ENCODE measurements at regions not wholly inside any gene's neighbourhood (a gene's known extent, or its start where the extent isn't known, plus 50 kb on each side); places are given as distances from the start of the nearest gene placed in this dataset.
"Not testable (repeated sequence)": the region's sequence is repeated elsewhere in the genome, so short reads cannot be mapped to it uniquely, and the experiment has no call there.

- no peak for FAIRE-seq
- Histone ChIP-seq H3K9ac (ENCODE audit: low read length in 3 of 3) (no peak overlapping the region), H3K27me3 (ENCODE audit: control insufficient read depth, insufficient read depth, low read length) (no peaks in the 10 kb centered on the region), H3K4me3 (ENCODE audit: low read length in 3 of 3) (no peak overlapping the region), H3K27ac (ENCODE audit: low read depth in 2 of 2, low read length in 2 of 2) (no peak overlapping the region), H3K36me3 (ENCODE audit: control insufficient read depth in 2 of 3, insufficient read depth in 3 of 3, low read length in 3 of 3) (no peaks in the 10 kb centered on the region), H3K4me1 (ENCODE audit: control insufficient read depth in 2 of 3, insufficient read depth in 2 of 3, low read depth in 1 of 3, low read length in 3 of 3) (no peaks in the 10 kb centered on the region), H3K9me3 (ENCODE audit: control insufficient read depth in 2 of 3, insufficient read depth in 1 of 3, low read length in 3 of 3) (no peaks in the 10 kb centered on the region)
- TF ChIP-seq, protein P1, sequence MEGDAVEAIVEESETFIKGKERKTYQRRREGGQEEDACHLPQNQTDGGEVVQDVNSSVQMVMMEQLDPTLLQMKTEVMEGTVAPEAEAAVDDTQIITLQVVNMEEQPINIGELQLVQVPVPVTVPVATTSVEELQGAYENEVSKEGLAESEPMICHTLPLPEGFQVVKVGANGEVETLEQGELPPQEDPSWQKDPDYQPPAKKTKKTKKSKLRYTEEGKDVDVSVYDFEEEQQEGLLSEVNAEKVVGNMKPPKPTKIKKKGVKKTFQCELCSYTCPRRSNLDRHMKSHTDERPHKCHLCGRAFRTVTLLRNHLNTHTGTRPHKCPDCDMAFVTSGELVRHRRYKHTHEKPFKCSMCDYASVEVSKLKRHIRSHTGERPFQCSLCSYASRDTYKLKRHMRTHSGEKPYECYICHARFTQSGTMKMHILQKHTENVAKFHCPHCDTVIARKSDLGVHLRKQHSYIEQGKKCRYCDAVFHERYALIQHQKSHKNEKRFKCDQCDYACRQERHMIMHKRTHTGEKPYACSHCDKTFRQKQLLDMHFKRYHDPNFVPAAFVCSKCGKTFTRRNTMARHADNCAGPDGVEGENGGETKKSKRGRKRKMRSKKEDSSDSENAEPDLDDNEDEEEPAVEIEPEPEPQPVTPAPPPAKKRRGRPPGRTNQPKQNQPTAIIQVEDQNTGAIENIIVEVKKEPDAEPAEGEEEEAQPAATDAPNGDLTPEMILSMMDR (IDR thresholded peaks at IDR 0.05; ENCODE audit: borderline replicate concordance, extremely low read depth, insufficient read depth), result no peak
- intact Hi-C loops (cut with DNase I), result no loop called here
- DNase-seq, result no peak
These were observed 509.0 kb upstream of the SLC39A10 start for GRCh38 chr2:195148004-195148403.

DNA sequence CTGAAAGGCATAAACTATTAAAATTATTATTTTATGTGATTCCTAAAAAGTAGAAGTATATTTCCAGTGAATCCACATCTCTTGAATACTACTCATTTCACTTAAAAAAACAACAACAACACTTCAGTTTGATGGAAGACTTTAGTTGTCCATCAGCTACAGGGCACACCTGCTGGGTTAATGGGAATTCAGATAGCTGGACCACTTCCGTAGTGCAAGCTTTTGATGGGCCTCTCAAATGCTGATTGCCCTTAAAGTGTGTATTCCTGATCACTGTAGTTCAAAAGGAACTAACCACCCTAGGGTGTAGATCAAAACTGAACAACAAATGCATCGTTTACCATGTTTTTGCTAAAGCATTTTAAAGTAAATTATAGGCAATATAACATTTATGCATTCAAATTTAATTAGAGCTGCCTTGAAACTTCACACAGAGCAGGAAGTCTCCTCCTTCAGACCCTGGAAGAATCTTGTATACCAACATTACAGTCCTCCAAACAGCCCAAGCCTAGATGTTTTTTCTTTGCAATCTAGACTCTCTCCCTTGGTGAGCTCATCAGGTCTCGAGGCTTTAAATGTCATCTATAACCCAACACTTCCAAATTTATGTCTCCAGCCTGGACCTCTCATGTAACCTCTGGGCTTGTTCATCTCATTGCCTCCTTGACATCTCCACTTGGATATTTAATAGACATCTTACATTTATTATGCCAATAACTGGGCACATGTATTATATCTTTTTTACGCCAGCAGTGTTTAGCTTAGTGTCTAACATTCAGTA, 510.1 kb upstream of the SLC39A10 start:
- intact Hi-C loops (cut with DNase I), result no loop called here
- no peak for FAIRE-seq

DNA sequence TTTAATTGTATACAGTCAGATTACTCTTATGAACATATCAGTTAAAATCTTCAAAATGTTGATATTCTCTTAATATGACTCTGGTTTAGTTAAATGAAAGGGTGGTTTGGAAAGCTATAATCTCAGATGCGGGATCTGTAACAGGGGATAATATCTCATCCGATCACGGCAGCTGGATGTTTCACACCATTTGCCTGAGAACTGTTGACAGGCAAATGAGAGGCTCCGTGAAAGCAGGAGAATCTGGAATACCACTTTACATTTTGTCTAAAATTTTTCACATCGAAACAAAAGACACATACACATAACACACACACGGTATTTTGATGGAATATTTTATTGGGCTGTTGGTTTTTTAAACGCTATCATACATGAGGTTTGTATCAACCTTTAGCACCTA, 518.6 kb upstream of the SLC39A10 start:
- FAIRE-seq, result no peak
- H3K27ac ChIP-seq (ENCODE audit: low read depth in 2 of 2, low read length in 2 of 2), result no peak overlapping the region
- no peak for DNase-seq
- H3K9me3 ChIP-seq (ENCODE audit: control insufficient read depth in 2 of 3, insufficient read depth in 1 of 3, low read length in 3 of 3), result no peaks in the 10 kb centered on the region
- no peaks in the 10 kb centered on the region for H3K36me3 ChIP-seq (ENCODE audit: control insufficient read depth in 2 of 3, insufficient read depth in 3 of 3, low read length in 3 of 3)
- TF ChIP-seq, protein P1 (IDR thresholded peaks at IDR 0.05; ENCODE audit: borderline replicate concordance, extremely low read depth, insufficient read depth), result no peak
- no peak overlapping the region for H3K4me3 ChIP-seq (ENCODE audit: low read length in 3 of 3)
- H3K4me1 ChIP-seq (ENCODE audit: control insufficient read depth in 2 of 3, insufficient read depth in 2 of 3, low read depth in 1 of 3, low read length in 3 of 3), result no peaks in the 10 kb centered on the region
- H3K9ac ChIP-seq (ENCODE audit: low read length in 3 of 3), result no peak overlapping the region
- no peaks in the 10 kb centered on the region for H3K27me3 ChIP-seq (ENCODE audit: control insufficient read depth, insufficient read depth, low read length)
- intact Hi-C loops (cut with DNase I), result no loop called here

More for the DNA sequence above, 510.1 kb upstream of the SLC39A10 start:
- no peaks in the 10 kb centered on the region for H3K36me3 ChIP-seq (ENCODE audit: control insufficient read depth in 2 of 3, insufficient read depth in 3 of 3, low read length in 3 of 3)
- H3K9ac ChIP-seq (ENCODE audit: low read length in 3 of 3), result no peak overlapping the region
- no peaks in the 10 kb centered on the region for H3K4me1 ChIP-seq (ENCODE audit: control insufficient read depth in 2 of 3, insufficient read depth in 2 of 3, low read depth in 1 of 3, low read length in 3 of 3)
- H3K27ac ChIP-seq (ENCODE audit: low read depth in 2 of 2, low read length in 2 of 2), result no peak overlapping the region
- no peak overlapping the region for H3K4me3 ChIP-seq (ENCODE audit: low read length in 3 of 3)
- H3K9me3 ChIP-seq (ENCODE audit: control insufficient read depth in 2 of 3, insufficient read depth in 1 of 3, low read length in 3 of 3), result no peaks in the 10 kb centered on the region
- DNase-seq, result no peak
- no peaks in the 10 kb centered on the region for H3K27me3 ChIP-seq (ENCODE audit: control insufficient read depth, insufficient read depth, low read length)
- TF ChIP-seq, protein P1 (IDR thresholded peaks at IDR 0.05; ENCODE audit: borderline replicate concordance, extremely low read depth, insufficient read depth), result no peak

- not testable (repeated sequence) for H3K27ac ChIP-seq (ENCODE audit: low read depth in 2 of 2, low read length in 2 of 2); FAIRE-seq
- peak in 1 of 5 donors; percentile 45 for DNase-seq
These were observed 531.1 kb upstream of the SLC39A10 start for GRCh38 chr2:195125889-195126288.

More at GRCh38 chr2:195125889-195126288, 531.1 kb upstream of the SLC39A10 start:
- H3K4me3 ChIP-seq (ENCODE audit: low read length in 3 of 3); intact Hi-C loops (cut with DNase I); H3K36me3 ChIP-seq (ENCODE audit: control insufficient read depth in 2 of 3, insufficient read depth in 3 of 3, low read length in 3 of 3); H3K27me3 ChIP-seq (ENCODE audit: control insufficient read depth, insufficient read depth, low read length); H3K9ac ChIP-seq (ENCODE audit: low read length in 3 of 3); H3K9me3 ChIP-seq (ENCODE audit: control insufficient read depth in 2 of 3, insufficient read depth in 1 of 3, low read length in 3 of 3); H3K4me1 ChIP-seq (ENCODE audit: control insufficient read depth in 2 of 3, insufficient read depth in 2 of 3, low read depth in 1 of 3, low read length in 3 of 3): not testable (repeated sequence)
